ENCODE measurements at regions not wholly inside any gene's neighbourhood (a gene's known extent, or its start where the extent isn't known, plus 50 kb on each side); places are given as distances from the start of the nearest gene placed in this dataset.
"Not testable (repeated sequence)": the region's sequence is repeated elsewhere in the genome, so short reads cannot be mapped to it uniquely, and the experiment has no call there.

DNA sequence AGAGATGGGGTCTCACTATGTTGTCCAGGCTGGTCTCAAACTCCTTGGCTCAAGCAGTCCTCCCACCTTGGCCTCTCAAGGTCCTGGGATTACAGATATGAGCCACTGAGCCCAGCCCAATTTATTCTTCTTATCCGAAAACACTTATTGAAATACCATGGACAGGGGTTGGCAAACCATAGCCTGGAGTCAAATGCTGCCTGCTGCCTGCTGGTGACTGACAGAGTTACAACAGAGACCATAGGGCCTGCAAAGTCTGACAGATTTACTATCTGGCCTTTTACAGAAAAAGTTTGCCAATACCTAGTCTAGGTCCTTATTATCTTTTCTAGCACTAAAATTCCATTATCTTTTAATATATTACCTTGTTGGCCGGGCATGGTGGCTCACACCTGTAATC, 87.1 kb upstream of the ZNF281 start:
- no peaks in the 10 kb centered on the region for H3K4me1 Mint-ChIP-seq (ENCODE audit: low read depth)
- no peaks in the 10 kb centered on the region for H3K36me3 Mint-ChIP-seq (ENCODE audit: low read depth)
- H3K27ac Mint-ChIP-seq = no peak overlapping the region
- H3K27me3 Mint-ChIP-seq (ENCODE audit: low read depth) = peaks cover 28% of the 10 kb centered on the region
- no peak overlapping the region for H3K4me3 Mint-ChIP-seq
- H3K9me3 Mint-ChIP-seq = no peaks in the 10 kb centered on the region

DNA sequence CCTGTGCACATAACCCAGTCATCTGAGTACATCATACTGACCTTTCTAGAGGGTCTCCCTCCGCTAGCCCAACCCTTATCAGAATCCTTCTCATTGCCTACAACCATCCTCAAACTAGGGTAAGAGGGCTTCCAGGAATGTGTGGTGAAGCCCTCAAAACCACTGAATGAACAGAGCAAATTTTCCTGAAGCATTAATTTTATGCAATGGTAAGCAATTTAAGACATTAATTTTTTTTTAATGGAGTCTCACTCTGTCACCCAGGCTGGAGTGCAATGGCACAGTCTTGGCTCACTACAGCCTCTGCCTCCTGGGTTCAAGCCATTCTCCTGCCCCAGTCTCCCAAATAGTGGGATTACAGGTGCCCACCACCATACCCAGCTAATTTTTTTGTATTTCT, 86.1 kb upstream of the ZNF281 start:
- Mint-ChIP-seq H3K27ac (no peak overlapping the region), H3K4me3 (no peak overlapping the region), H3K9me3 (no peaks in the 10 kb centered on the region), H3K27me3 (ENCODE audit: low read depth) (peaks cover 35% of the 10 kb centered on the region), H3K4me1 (ENCODE audit: low read depth) (no peaks in the 10 kb centered on the region), H3K36me3 (ENCODE audit: low read depth) (no peaks in the 10 kb centered on the region)

DNA sequence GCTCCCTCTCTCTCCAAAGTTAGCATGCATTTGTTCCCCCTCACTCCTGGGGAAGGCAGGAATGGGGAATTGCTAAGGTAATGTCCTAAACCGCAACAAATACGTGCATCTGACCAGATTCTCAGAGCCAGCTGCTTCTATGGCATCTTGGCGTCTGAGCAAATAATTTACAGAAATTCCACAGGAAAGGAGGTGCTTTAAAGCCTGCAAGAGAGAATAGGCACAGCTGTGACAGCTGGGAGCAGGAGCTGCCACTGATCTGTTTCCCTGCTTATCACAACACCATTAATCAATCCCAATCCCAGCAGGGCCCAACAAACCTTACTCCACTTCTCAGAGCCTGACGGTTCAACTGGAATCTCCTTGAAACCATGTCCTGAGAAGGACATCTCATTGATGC, 83.5 kb upstream of the ZNF281 start:
- no peaks in the 10 kb centered on the region for H3K36me3 Mint-ChIP-seq (ENCODE audit: low read depth)
- peaks cover 49% of the 10 kb centered on the region for H3K27me3 Mint-ChIP-seq (ENCODE audit: low read depth)
- peaks cover under 1% of the 10 kb centered on the region for H3K4me1 Mint-ChIP-seq (ENCODE audit: low read depth)
- H3K4me3 Mint-ChIP-seq = no peak overlapping the region
- no peak overlapping the region for H3K27ac Mint-ChIP-seq
- H3K9me3 Mint-ChIP-seq = no peaks in the 10 kb centered on the region

DNA sequence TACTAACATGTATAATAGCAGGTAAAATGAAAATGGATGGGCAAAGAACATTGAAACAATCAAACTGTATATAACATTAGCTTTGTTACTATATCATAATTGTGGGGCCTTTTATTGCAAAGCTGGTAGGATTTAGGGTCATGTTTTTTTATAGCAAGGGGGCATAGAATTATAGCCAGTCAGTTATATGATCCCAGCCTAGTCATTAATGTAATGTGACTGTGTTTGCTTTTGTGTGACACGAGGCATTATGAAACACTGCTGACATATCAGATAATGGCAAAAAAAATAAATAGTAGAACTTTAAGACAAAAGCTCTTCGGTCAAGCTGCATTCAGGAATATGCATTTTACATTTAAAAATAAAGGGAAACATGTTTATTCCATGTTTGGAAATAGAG, 81.3 kb upstream of the ZNF281 start:
- Mint-ChIP-seq H3K36me3 (ENCODE audit: low read depth) (no peaks in the 10 kb centered on the region), H3K27me3 (ENCODE audit: low read depth) (peaks cover 40% of the 10 kb centered on the region), H3K4me1 (ENCODE audit: low read depth) (peaks cover 11% of the 10 kb centered on the region), H3K27ac (no peak overlapping the region), H3K9me3 (no peaks in the 10 kb centered on the region), H3K4me3 (no peak overlapping the region)

DNA sequence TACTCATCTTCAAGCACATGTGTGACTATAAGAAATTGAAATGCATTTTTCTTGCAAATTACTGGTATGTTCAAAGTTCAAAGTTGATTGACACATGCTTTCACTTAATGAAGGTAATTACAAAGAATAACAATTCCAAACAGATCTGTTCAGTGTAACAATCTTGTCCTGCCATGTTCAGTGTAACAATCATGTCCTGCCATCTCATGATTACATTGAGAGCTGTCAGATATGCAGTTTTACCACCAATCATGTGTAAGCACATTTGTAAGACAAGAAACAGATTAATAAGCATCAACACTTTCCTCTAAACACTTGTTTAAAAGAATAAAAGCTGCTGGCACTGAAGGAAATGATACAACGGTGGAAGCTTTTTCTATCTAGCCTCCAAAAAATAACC, 80.3 kb upstream of the ZNF281 start:
- H3K36me3 Mint-ChIP-seq (ENCODE audit: low read depth) = no peaks in the 10 kb centered on the region
- no peak overlapping the region for H3K27ac Mint-ChIP-seq
- peaks cover 11% of the 10 kb centered on the region for H3K4me1 Mint-ChIP-seq (ENCODE audit: low read depth)

DNA sequence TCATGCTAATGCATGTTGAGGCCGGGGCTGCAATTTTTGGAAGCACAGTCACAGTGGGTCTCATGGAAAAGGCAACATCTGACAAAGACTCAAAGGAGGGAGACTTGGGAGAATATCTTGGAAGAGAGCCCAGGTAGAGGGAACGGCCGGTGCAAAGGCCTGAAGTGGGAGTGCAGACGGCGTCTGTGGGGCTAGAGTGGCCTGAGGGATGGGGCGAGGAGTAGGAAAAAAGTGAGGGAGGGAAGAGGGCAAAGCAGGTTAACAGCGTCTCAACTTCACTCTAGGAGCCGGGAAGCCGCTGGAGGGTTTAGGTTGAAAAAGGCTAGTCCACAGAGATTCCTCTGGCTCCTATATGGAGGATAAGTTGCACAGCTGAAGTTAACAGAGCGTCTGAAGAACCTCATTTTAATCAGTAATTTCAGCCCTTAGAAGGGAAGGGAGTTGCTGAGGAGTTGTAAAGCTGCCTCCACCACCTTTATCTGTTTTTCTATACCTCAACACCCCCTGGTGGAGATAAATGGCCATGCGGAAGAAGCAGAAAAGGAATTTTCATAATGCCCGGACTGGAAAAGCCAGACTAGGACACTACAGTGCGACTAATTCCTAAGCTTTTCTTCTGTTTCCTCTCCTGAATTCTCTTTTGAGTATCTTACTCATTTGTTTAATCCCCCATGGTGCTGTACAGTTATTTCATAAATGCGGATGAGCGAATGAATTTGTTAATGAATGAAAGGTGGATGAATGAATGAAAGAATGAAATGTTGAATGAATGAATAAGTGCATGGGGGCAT, 78.7 kb upstream of the ZNF281 start:
- Mint-ChIP-seq H3K4me1 (ENCODE audit: low read depth) (peaks cover 18% of the 10 kb centered on the region), H3K4me3 (no peak overlapping the region), H3K27ac (no peak overlapping the region), H3K36me3 (ENCODE audit: low read depth) (no peaks in the 10 kb centered on the region), H3K27me3 (ENCODE audit: low read depth) (peaks cover 24% of the 10 kb centered on the region), H3K9me3 (no peaks in the 10 kb centered on the region)

More for the DNA sequence above, 80.3 kb upstream of the ZNF281 start:
- Mint-ChIP-seq H3K4me3 (no peak overlapping the region), H3K9me3 (no peaks in the 10 kb centered on the region), H3K27me3 (ENCODE audit: low read depth) (peaks cover 35% of the 10 kb centered on the region)

DNA sequence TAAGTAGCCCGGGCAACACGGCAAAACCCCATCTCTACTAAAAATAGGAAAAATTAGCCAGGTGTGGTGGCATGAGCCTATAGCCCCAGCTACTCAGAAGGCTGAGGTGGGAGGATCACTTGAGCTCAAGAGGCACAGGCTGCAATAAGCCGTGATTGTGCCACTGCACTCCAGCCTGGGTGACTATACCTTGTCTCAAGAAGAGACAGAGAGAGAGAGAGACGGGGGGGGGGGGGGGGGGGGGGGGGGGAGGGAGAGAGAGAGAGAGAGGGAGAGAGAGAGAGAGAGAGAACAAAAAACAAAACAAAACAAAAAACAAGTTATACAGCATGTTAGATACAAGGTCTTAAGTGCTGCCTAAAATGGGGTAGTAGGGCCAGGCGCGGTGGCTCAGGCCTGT, 77.8 kb upstream of the ZNF281 start:
- Mint-ChIP-seq H3K36me3 (ENCODE audit: low read depth) (no peaks in the 10 kb centered on the region), H3K9me3 (no peaks in the 10 kb centered on the region), H3K4me1 (ENCODE audit: low read depth) (peaks cover 25% of the 10 kb centered on the region), H3K27ac (no peak overlapping the region), H3K4me3 (no peak overlapping the region), H3K27me3 (ENCODE audit: low read depth) (peaks cover 24% of the 10 kb centered on the region)

DNA sequence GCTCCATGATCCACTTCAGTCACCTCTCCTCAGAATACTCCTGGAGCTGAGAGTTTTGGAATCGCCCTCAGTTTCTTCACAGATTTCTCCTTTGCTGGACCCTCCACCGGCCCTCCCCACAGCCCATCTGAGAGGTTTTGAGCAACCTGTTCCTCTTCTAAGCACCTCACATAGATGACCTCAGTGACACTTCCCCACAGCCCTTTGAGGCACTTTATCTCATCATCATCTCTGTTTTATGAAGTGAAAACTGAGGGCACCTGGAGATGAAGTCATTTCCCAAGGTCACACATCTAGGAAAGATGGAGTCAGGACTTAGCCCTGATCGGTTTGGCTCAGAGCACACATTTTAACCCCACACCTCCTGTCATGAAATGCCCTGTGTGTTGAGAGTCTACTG, 76.8 kb upstream of the ZNF281 start:
- Mint-ChIP-seq H3K27ac (no peak overlapping the region), H3K9me3 (no peaks in the 10 kb centered on the region), H3K4me3 (no peak overlapping the region), H3K27me3 (ENCODE audit: low read depth) (peaks cover 20% of the 10 kb centered on the region), H3K4me1 (ENCODE audit: low read depth) (peaks cover 28% of the 10 kb centered on the region), H3K36me3 (ENCODE audit: low read depth) (no peaks in the 10 kb centered on the region)

DNA sequence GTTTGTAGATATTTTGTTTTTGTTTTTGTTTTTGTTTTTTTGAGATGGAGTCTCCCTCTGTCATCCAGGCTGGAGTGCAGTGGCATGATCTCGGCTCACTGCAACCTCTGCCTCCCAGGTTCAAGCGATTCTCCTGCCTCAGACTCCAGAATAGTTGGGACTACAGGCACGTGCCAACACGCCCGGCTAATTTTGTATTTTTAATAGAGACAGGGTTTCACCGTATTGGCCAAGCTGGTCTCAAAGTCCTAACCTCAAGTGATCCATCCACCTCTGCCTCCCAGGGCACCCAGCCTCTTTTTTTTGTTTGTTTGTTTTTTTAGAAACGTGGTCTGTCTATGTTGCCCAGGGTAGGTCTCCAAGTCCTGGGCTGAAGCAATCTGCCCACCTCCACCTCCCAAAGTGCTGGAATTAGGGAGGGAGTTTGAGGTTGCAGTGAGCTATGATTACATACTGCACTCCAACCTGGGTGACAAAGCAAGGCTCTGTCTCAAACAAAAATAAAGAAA, 74.7 kb upstream of the ZNF281 start:
- peak overlapping the region; percentile 28 for H3K27ac Mint-ChIP-seq

DNA sequence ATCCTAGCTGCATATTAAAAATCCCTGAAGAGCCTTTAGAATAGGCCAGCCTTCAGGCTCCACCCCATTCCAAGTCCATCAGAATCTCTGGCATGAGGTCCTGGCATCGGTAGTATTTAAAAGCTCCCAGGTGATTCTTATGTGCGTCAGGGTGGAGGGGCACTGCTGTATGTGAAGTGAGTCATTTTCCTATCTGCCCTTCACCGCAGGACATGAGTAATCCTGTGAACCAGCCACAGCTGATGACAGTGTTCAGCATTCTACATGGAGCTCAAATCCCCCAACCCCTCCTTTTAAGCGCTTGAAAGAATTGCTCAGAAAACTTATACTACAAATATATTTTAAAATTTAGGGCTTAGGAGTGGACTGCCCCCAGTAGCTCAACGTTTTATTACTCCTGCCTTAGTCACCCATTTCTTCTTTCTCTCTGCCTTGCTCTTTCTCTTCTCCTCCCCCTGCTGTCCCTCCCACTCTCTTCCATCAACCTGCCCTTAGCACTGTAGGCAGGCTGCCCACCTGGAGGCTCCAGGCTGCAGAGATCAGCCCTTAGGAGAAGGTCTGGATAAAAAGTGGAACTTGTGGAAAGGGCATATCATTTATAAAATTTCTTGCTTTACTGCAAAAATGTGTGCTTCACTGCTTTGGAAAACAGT, 73.8 kb upstream of the ZNF281 start:
- peak overlapping the region; percentile 38 for H3K4me3 Mint-ChIP-seq
- H3K9me3 Mint-ChIP-seq = no peaks in the 10 kb centered on the region
- H3K27me3 Mint-ChIP-seq (ENCODE audit: low read depth) = peaks cover under 1% of the 10 kb centered on the region
- peak overlapping the region; percentile 81 for H3K27ac Mint-ChIP-seq
- no peaks in the 10 kb centered on the region for H3K36me3 Mint-ChIP-seq (ENCODE audit: low read depth)
- H3K4me1 Mint-ChIP-seq (ENCODE audit: low read depth) = peaks cover 32% of the 10 kb centered on the region

More for the DNA sequence above, 74.7 kb upstream of the ZNF281 start:
- H3K27me3 Mint-ChIP-seq (ENCODE audit: low read depth); H3K4me3 Mint-ChIP-seq; H3K9me3 Mint-ChIP-seq; H3K36me3 Mint-ChIP-seq (ENCODE audit: low read depth): not testable (repeated sequence)
- H3K4me1 Mint-ChIP-seq (ENCODE audit: low read depth) = peaks cover 32% of the 10 kb centered on the region

DNA sequence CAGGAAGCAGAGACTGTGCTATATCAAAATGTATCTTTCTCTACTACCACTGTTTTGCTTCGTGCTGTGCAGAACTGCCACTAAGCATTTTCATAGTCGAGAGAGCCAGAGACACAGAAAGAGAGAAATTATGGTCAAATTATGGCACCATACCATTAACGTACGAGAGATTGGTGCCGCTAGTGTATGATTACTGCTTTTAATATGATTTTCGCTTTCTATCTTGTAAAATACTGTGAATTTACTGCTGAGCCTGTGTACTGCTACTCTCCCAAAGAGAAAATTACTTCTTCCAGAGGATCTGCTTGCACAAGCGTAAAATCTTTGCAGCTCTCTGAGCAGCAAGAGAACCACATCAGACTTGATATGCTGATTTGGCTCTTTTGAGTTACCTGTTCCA, 71.1 kb upstream of the ZNF281 start:
- H3K4me1 Mint-ChIP-seq (ENCODE audit: low read depth) = peaks cover 21% of the 10 kb centered on the region
- H3K27ac Mint-ChIP-seq = no peak overlapping the region
- H3K36me3 Mint-ChIP-seq (ENCODE audit: low read depth) = no peaks in the 10 kb centered on the region
- H3K9me3 Mint-ChIP-seq = no peaks in the 10 kb centered on the region
- H3K4me3 Mint-ChIP-seq = no peak overlapping the region
- no peaks in the 10 kb centered on the region for H3K27me3 Mint-ChIP-seq (ENCODE audit: low read depth)

DNA sequence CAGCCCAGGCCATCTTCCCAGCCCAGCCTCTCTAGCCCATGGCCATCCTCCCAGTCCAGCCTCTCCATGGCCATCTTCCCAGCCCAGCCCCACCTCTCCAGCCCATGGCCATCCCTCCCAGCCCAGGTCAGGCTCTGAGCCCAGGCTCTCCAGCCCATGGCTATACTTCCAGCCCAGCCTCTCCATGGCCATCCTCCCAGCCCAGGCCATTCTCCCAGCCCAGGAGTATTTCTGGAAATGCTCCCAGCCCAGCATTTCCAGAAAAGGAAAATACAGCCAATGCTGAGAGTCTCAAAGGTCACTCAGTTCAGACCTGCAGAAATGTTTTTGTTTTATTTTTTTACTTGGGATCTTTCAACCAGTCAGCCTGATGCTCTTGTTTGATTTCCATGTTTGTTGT, 70.0 kb upstream of the ZNF281 start:
- Mint-ChIP-seq H3K9me3 (no peaks in the 10 kb centered on the region), H3K36me3 (ENCODE audit: low read depth) (no peaks in the 10 kb centered on the region), H3K27ac (no peak overlapping the region), H3K4me3 (no peak overlapping the region), H3K4me1 (ENCODE audit: low read depth) (peaks cover 21% of the 10 kb centered on the region), H3K27me3 (ENCODE audit: low read depth) (no peaks in the 10 kb centered on the region)

DNA sequence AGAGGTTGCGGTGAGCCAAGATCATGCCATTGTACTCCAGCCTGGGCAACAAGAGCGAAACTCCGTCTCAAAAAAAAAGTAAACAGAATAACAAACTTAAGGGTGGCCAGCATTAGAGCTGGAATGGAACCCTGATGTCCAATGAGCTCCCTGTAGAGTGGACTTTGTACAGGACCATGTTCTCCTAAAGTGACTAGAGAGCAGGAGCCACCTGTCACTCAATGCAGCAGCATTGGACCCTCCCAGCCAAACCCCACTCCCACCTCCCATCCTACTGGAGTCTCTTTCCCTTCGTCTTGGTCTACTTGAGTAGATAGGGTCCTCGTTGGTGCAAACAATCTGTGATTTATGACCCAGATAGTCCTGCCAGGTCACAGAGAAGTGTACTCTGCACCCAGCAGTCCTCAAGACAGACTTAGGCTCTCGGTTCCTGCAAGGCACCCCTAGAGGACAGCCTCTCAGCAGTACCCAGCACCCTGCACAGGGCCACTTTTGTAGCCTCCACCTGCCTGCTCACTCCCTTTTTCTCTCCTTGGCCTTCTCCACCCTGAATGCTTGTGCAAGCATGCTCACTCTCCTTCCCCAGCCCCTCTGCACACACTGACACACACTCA, 69.2 kb upstream of the ZNF281 start:
- no peaks in the 10 kb centered on the region for H3K27me3 Mint-ChIP-seq (ENCODE audit: low read depth)
- H3K4me3 Mint-ChIP-seq = no peak overlapping the region
- H3K4me1 Mint-ChIP-seq (ENCODE audit: low read depth) = peaks cover 21% of the 10 kb centered on the region
- no peaks in the 10 kb centered on the region for H3K9me3 Mint-ChIP-seq
- H3K36me3 Mint-ChIP-seq (ENCODE audit: low read depth) = no peaks in the 10 kb centered on the region
- H3K27ac Mint-ChIP-seq = no peak overlapping the region

DNA sequence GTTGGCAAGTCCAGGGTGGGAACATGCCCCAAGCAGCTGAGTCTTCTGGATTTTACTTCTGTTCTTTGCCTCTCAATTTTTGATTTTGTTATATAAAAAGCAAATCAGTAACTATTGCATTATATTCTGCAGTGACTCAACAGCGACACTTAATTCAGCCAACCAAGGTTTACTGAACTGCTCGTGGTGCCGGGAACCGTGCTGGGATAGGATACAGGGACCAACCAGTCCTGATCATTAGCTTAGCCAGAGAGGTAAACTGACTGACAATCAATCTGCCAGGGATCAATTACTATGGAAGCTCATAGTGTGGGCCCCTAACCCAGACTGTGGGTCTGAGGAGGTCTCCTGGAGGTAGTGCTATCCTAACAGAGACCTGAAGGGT, 68.4 kb upstream of the ZNF281 start:
- no peaks in the 10 kb centered on the region for H3K9me3 Mint-ChIP-seq
- H3K27ac Mint-ChIP-seq = no peak overlapping the region
- H3K4me3 Mint-ChIP-seq = no peak overlapping the region
- H3K27me3 Mint-ChIP-seq (ENCODE audit: low read depth) = no peaks in the 10 kb centered on the region
- no peaks in the 10 kb centered on the region for H3K36me3 Mint-ChIP-seq (ENCODE audit: low read depth)
- peaks cover 21% of the 10 kb centered on the region for H3K4me1 Mint-ChIP-seq (ENCODE audit: low read depth)

DNA sequence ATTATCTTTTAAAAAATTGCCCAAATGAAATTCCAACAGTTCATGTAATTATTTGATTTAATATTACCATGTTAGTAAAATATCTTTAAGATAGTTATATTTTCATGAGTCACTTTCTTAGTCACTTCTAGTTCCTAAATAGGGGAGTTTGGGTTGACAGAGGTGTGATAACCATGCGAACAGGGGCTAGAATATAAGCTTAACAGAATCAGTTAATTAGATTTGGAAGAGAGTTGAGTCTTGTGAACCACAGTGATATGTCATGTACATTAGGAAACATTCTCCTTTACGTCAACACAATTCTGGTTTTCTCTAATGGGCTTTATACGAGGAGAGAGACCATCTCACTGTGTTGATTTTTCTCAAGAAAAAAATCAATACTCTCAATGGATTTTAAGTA, 64.8 kb upstream of the ZNF281 start:
- Mint-ChIP-seq H3K36me3 (ENCODE audit: low read depth) (no peaks in the 10 kb centered on the region), H3K9me3 (no peaks in the 10 kb centered on the region), H3K27me3 (ENCODE audit: low read depth) (no peaks in the 10 kb centered on the region), H3K4me1 (ENCODE audit: low read depth) (peaks cover 23% of the 10 kb centered on the region), H3K27ac (no peak overlapping the region), H3K4me3 (no peak overlapping the region)

Data from T-helper 1 cell treated with Interleukin-12 subunit alpha and Interleukin-12 subunit beta and Interleukin-4 antibody, amounts not matched to agents 30 μg/mL and 1 μg/mL, for 36 hours (primary cell).